GM18858 (cell line): ENCODE measurements at regions not wholly inside any gene's neighbourhood (a gene's known extent, or its start where the extent isn't known, plus 50 kb on each side); places are given as distances from the start of the nearest gene placed in this dataset.
"Not testable (repeated sequence)": the region's sequence is repeated elsewhere in the genome, so short reads cannot be mapped to it uniquely, and the experiment has no call there.

Experiments
- ATAC-seq: cut with Tn5 transposase; IDR thresholded peaks from one replicate; pipeline ENCODE4 v1.9.1; 2021; ENCODE audit not compliant: unreplicated experiment

DNA sequence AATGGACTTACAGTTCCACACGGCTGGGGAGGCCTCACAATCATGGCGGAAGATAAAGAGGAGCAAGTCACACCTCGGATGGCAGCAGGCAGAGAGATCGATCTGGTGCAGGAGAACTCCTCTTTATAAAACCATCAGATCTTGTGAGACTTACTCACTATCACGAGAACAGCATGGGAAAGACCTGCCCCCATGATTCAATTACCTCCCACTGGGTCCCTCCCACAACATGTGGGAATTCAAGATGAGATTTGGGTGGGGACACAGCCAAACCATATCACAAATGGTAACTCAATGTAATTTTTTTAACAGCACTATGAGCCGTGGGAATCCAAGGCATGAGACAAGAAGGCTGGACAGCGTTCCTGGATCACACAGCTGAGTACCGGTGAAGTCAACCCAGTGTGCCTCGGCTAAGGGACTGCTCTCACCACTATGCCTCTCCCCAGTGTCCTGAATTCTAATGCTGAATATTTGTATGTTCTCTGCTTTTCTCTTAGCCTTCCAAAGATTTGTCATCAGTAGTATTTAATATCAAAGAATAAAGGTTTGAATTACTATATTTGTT is 84.3 kb downstream of the IRS2 start:
- not testable (repeated sequence) for ATAC-seq

DNA sequence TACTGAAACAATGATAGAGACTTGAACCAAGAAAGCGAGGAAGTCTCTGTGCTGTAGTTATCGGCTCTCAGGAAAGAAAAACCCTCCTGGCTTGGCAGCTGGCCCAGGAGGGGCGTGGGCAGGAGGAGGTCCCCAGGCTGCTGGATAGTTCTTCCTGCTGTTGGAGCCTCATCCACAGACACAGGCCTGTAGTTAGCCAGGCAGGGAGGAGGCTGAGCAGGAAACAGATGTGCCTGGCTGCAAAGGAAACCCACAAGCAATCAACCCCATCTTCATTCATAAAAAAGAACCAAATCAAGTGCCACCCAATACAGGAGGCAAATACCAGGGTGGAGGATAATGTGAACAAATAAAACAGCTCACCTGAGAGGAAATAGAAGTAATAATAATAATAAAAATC is 86.2 kb downstream of the IRS2 start:
- ATAC-seq = no peak

DNA sequence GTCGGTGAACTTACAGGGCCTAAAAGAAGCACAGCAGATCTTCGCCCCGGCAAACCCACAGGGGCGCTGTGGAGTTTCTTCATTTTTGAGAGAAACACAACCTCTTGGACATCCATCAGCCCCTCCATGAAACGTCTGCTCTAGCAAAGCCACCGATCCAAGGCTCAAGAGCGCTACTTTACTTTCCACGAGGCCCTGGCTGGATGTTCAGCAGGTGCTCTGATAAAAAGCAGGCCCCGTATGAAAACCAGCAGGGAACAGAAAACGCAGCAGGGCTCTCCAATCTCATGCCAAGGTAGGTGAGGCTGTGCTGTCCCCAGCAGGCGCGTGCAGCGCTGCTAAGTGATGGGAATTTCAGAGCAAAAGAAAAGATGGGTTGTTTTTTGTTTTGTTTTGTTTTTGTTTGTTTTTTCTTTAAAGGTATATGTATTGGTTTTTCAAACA is 86.7 kb downstream of the IRS2 start:
- ATAC-seq = no peak

DNA sequence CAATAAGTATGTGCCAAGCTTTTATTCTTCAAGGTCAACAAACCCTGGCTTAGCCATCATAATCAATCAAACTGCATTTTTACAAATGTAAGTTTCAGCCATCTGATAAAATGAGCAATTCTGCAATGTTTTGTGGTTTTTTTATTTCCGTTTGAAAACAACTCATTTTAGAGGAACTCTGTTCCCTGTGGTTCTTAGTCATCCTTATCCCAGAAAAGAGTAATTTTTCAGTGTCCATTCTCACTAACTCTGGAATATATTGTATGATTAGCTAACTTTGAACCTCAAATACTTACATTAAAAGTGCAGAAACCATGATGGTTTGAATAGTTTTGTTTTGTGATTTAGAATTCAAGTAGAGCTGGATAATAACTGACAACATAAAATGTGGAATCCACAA is 87.6 kb downstream of the IRS2 start:
- no peak for ATAC-seq

DNA sequence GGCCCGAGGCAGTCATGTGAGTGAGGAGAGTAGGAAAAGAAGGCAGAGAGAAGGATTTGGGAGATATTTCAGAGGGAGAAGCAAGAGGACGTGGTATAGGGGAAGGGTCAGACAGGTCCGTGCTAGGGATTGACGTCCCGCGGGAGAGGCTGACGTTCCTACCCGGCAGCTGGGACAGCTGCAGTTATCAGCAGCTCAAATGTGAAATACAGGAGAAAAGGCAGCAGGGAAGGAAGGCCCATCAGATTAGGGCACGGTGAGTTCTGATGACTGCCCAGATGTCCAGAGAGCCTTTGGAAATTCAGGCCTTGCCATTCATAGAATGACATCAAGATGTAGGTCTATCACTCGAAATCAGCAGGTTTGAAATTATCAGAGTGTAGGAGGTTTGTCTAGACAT is 88.4 kb downstream of the IRS2 start:
- no peak for ATAC-seq

DNA sequence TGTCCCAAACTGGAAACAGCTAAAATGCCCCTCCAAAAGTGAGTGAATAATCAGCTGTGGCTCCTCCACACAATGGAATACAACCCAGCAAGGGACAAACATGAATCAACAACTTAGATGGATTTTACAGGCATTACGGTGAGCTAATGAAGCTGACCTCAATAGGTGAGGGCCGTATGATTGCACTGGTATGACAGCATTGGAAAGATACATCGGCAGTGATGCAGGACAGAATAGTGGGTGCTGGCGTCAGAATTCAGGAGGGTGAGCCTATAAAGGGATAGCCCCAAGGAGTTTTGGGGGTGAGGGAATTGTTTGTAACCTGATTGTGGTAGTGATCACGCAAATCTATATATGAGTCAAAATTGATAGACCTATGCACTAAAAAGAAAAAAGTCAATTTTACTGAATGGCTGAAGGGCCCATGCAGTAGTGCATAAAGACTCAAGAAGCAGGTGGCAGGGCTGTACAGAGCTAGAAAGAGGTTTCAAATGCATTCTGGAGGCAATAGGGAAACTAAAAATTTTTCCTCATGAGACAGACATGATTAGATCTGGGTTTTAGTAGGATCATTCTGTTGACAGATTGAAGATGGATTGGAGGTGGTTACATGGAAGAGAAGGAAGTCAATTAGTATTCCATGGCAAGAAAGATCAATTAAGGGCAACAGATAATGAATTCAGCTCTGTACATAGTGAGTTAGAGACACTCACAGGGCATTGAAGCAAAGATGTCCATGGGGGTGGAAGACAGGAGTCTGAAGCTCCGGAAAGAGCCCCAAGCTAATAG is 90.8 kb downstream of the IRS2 start:
- ATAC-seq = no peak

DNA sequence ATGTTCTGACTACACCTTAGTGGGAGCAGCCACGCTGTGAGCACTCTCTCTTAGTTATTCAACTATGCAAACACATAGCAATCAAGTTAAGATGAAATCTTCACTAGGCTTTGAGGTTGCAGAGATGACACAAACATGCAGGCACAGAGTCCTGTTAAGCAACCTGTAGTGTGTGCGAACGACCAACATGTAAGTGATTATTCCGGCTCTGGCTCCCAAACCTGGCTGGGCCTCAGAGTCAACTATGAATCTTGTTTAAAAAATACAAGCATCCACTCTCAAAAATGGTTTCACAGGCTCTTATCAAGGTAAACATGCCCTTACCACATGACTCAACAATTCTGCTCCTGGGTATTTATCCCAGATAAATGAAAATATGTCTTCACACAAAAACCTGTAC is 91.4 kb downstream of the IRS2 start:
- no peak for ATAC-seq

DNA sequence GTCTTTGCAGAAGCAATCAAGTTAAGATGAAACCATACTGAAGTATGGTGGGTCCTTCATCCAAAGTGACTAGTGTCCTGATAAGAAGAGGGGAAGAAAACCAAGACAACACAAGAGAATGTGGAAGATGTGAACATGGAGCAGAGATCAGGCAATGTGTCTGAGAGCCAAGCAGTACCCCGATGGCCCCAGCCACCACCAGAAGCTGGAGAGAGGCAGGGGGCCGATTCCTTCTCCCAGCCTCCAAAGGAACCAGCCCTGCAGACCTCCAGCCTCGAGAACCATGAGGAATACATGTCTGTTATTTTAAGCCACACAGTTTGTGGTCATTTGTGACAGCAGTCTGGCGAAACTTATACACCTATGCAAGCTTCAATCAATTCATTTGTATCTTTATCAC is 93.2 kb downstream of the IRS2 start:
- no peak for ATAC-seq

DNA sequence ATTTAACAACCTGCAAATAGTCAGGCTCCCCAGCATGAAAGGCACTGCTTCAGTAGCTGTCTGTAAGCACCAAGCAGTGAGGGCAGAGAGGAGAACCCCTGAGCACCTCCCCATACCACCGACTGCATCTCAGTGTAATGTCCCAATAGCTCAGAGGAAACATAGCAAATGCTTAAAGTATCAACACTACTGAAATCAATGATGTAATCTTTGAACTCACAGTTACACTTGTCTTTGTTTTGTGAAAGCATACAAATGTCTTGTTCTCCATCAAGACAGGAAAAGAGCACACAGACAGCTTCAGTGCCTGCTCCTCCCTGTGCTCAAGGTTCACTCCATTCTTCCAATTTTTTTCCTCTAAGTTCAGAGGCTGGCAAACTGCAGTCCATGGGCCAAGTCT is 94.7 kb downstream of the IRS2 start:
- no peak for ATAC-seq

DNA sequence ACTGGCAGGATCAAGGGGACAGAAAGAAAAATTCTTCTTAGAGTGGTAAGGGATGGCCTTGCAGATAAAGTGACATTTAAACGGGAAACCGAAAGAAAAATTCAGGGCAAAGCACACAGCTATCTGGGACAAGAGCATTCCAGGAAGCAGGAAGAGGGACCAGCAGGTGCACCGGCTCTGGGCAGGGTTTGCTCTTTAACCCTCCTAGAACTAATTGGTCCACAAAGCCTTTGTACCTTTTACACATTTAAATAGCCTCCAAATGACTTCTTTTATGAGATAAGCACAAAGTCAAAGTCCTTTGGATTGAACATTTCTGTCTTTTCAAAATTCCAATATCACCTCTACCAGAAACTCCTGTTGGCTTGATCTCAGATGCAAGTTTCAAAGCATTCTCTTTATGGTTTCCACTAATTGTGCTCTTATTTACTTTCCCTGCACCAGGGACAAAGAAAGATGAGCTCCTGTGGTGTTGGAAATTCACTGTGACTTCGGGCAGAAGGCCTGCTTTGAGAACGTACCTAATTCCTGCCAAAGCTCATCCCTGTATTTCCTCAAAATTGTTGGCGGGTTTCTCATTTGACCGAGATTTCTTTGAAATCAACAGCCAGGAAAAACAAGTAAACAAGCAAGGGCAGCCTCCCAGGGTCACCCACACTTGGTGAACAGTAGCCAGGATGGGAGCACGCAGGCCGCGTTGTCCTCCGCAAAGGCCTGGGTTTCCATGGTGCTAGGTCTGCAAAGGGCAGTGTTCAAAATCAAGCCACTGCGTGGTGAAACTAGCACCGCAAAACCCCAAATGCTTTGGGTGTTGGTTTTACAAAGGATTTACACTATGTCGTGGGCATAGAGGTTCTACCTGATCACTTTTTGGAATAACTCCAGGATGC is 98.6 kb downstream of the IRS2 start:
- ATAC-seq = no peak

DNA sequence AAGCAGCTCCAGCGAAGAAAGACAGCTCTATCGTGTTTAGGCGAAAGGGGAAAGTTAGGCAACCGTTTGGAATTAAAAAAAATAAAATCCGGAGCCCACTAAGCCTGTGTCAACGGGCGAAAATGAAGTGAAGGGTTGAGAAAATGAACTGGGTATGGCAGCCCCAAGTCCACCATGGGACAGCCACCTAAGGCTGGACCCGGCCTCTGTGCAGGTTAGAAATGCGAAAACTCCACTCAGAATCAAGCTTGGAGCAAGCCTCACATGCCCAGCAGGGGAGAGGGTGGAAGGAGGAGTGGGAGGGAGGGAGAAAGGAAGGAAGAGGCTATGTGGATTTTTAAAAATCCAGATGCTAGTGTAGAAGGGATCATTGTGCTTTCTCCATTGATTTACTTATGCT is 101.2 kb downstream of the IRS2 start:
- no peak for ATAC-seq

DNA sequence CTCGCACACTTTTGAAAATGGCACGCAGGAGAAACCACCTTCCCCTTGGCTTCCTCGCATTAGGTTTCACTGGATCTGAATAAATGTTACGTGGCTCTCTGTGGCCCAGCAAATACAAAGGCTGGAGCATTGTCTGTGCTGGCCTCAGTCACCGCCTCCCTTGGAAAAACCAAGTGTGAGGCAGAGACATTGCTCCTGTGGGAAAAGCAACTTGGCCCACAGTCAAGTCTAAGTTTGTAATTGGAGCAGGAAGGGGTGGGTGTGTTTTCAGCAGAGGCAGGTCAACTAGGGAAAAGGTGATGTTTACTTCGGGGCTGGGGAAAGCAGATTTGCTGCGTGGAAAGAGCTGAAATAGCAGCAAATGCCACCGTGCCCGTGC is 101.6 kb downstream of the IRS2 start:
- no peak for ATAC-seq

DNA sequence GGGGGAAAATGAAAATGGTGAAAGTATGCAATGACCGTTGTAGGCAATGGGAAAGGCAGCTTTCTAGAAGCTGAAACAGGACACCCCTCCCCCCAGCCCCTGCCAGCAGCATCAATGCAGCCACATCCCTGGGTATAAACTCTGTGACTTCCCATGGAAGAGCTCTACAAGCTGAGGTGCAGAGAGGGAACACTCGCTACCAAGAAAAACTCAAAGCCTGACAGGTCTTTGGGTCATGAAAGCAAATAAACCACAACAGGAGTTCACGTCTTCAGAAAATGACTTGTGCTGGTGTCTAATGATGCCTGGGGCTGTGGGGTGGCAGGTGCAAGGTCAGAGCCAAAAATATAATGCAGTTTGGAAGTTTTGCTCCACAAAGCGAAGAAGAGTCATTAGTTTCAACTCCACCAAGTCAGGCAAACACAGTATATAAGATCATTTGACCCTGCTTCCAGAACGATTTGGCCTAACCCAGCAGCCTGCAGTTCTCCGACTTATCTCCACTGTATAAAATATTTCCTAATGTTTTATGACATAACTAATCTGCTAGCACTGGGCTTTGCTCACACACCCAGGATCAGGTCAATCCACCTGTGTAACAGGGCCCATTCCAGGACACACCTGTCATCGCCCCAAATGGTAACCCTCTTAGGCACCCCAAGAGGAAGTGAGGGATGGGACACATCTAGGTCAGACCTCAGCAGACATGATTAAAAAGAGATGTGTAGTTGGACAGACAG is 102.1 kb downstream of the IRS2 start:
- no peak for ATAC-seq

DNA sequence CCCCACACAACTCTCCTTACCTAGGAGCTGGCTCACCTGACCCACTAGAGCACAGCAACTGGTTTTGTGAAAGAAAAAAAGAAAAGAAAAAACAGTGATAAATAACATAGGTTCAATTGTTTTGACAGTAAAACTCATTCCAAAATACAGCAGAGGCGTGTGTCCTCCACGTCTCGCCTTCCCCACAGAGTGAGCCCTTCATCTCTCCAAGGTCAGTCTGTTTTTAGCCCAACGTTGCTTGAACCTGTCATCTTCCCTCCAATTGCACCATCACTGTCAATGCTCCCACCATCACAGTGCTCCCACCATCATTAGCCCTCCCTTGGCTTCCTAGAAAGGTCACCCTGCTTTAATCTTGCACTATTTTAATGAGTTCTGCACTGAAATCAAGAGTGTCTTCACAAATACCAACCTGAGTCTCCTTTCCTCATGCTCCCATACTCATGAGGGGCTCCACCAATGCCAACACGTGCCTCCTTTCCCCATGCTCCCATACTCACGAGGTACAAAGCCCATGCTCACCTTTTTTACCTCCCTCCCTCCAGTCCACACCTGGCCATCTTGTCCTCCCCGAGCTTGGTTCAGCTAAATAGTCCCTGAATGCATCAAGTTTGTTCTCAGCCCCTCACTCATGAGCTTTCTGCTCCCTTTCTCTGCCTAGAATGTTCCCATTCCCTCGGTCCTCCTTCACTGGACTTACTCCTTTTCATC is 103.7 kb downstream of the IRS2 start:
- ATAC-seq = no peak

DNA sequence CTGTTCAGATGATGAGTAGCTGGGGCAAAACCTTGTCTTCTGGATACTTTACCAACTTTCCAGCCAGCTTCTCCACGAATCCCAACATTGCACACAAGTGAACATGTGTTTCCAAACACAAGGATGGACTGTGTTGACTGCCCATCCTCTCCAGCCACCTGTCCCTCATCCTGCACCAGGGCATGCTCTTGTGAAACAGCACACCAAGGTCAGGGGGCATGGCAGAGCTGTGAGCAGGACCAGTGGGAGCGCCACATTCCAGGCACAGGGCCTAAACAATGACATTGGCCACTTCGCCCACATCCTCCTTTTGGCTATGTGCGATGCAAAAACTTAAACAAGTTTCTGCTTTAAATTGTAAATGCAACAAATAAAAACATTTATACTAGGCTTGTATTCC is 105.5 kb downstream of the IRS2 start:
- ATAC-seq = no peak

DNA sequence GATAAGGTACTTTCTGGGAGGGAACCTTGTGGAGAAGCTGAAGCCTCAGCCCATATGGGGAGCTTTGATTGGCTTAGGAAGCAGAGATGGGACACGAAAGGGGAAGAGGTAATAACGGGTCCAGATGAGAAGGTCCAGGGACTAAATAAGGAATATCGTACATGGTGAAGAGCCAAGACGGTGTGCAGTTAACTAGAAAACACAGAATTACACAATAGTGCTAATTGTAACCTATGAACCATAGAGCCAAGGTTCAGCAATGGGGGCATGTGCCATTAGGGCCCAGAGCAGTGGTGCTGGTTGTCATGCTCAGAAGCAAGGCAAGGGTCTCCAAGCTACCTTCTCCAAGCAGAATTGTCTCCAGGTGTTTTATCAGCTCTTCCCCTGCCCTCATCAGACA is 106.1 kb downstream of the IRS2 start:
- no peak for ATAC-seq

DNA sequence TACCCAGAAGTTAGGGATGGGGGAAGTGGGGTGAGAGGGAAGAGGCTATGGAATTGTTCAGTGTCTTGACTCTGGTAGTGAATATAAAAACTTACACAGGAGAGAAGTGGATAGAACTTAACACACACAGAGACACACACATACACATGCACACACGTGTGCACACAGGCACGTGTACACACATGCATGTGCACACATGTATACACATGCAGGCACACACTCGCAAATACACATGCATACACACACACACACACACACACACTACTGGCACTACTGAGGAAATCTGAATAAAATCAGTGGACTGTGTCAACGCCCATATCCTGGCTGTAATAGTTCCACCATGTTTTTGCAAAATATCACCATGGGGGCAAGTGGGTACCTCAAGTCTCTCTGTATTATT is 107.9 kb downstream of the IRS2 start:
- no peak for ATAC-seq

DNA sequence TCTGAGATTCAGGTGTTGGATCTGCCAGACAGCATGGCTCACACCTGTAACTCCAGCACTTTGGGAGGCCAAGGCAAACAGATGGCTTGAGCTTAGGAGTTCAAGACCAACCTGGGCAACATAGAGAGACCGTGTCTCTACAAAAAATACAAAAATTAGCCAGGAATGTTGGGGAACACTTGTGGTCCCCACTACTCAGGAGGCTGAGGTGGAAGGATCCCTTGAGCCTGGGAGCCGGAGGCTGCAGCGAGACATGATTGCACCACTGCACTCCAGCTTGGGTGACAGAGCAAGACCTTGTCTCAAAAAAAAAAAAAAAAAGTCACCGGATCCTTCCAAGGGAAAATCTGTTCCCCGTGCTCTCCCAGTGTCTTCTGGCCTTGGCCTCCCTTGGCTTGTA is 109.2 kb downstream of the IRS2 start:
- ATAC-seq = no peak

DNA sequence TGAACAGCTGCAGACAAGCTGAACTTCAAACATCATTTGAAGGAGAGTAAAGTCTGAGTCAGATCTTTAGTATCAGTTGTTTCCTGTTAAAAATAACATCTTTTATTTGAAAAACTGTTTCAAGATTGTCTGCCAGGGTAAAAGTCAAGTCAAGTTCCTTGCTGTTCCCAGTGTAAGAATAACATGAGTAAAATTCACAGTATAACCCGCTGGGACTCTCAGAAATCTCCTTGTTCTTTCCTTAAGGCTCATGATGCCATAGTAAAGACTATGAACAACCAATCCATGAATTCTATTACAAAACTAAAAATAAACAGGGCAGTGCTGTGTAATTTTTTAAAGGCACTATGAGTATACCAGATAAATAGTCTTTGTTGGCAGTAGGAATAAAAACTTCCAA is 112.9 kb downstream of the IRS2 start:
- ATAC-seq = no peak

DNA sequence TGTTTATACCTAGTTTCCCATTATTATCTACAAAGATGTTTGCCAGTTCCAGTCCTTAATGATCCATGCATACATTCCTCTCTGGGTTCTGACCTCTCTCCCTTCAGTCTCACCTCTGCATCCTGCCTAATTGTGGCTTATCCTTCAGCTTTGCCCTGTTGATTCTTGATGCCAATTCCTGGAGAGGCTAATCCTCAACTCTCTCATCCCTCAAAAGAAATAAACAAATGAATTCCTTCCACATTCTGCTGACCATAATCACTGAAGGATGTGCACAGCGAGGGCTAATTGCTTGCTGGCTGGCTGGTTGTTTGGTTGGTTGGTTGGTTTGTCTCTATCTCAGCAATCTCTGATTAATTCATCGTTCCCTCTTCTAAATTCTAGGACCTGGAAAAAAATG is 113.8 kb downstream of the IRS2 start:
- ATAC-seq = no peak

DNA sequence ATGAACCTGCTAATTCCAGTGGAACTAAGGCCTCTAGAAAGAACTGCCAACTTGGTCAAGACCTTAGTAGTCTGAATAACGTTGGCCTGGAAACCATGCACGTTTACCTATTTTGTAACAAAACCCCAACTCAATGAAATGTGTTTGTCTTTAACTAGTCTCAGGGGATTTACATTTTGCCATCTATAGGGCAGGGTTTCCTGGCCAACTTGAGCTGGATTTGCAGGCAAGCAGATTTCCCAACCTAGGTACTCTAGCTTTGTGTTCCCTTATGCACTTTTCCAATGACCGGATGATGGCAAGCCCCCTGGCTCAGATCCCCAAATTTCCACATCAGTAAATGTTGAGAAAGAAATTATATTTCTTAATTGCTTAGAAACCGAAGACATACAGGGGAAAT is 114.5 kb downstream of the IRS2 start:
- no peak for ATAC-seq
